Keratinocyte (primary cell): ENCODE measurements at regions not wholly inside any gene's neighbourhood (a gene's known extent, or its start where the extent isn't known, plus 50 kb on each side); places are given as distances from the start of the nearest gene placed in this dataset.

Experiments used
- DNase-seq: peaks from one replicate; pipeline ENCODE4 v3.0.0-alpha.2; 2011; ENCODE audit warnings: low read depth, missing footprints, low spot score
- FAIRE-seq: peaks from 2 replicates; lab custom pipeline; 2011; peaks lifted over from hg19 to GRCh38; lab: Jason Lieb, UNC
- H2AFZ ChIP-seq: 2 replicates; pipeline ENCODE4 v1.6.0; 2012; ENCODE audit warnings: low read length, control low read depth, inconsistent platforms; ENCODE audit not compliant: control insufficient read depth
- H3K27ac ChIP-seq: 2 replicates; pipeline ENCODE4 v1.5.1; 2011; ENCODE audit warnings: low read length; ENCODE audit not compliant: control insufficient read depth, insufficient read depth
- H3K27me3 ChIP-seq: 3 replicates; pipeline ENCODE4 v1.6.0; 2011; ENCODE audit warnings: low read length; ENCODE audit not compliant: control insufficient read depth, insufficient read depth; ENCODE audit errors: extremely low read depth
- H3K36me3 ChIP-seq, 2 experiments: 2 replicates in 1 of 2; 3 replicates in 1 of 2; pipeline ENCODE4 v1.5.1; 2011; ENCODE audit warnings: low read length in 2 of 2, mild to moderate bottlenecking in 1 of 2; ENCODE audit not compliant: control insufficient read depth in 2 of 2, insufficient read depth in 2 of 2; ENCODE audit errors: extremely low read depth in 1 of 2
- H3K4me1 ChIP-seq: 3 replicates; pipeline ENCODE4 v1.5.1; 2011; ENCODE audit warnings: low read length; ENCODE audit not compliant: control insufficient read depth, insufficient read depth; ENCODE audit errors: extremely low read depth
- H3K4me2 ChIP-seq: 3 replicates; pipeline ENCODE4 v1.6.0; 2011; ENCODE audit warnings: low read depth, low read length; ENCODE audit not compliant: control insufficient read depth, insufficient read depth; ENCODE audit errors: extremely low read depth
- H3K4me3 ChIP-seq, 3 experiments: fragments of 200-600 bp in 1 of 3; sonication (generic) in 1 of 3; 2 replicates in 2 of 3; 3 replicates in 1 of 3; pipeline ENCODE4 v1.5.1; 2011 to 2016; ENCODE audit warnings: low read length in 3 of 3, mild to moderate bottlenecking in 3 of 3, control low read depth in 2 of 3, inconsistent platforms in 1 of 3, low read depth in 1 of 3, mixed read lengths in 1 of 3, mixed run types in 1 of 3, moderate library complexity in 1 of 3; ENCODE audit not compliant: control insufficient read depth in 2 of 3, insufficient read depth in 2 of 3; ENCODE audit errors: extremely low read depth in 1 of 3
- H3K79me2 ChIP-seq: 2 replicates; pipeline ENCODE4 v1.6.0; 2012; ENCODE audit warnings: low read length; ENCODE audit not compliant: control insufficient read depth, insufficient read depth
- H3K9ac ChIP-seq: 3 replicates; pipeline ENCODE4 v1.6.0; 2011; ENCODE audit warnings: low read length; ENCODE audit not compliant: control insufficient read depth, insufficient read depth; ENCODE audit errors: extremely low read depth
- H3K9me1 ChIP-seq: 3 replicates; pipeline ENCODE4 v1.6.0; 2011; ENCODE audit warnings: low read length; ENCODE audit not compliant: control insufficient read depth, insufficient read depth; ENCODE audit errors: extremely low read depth
- H3K9me3 ChIP-seq: 2 replicates; pipeline ENCODE4 v1.5.1; 2012; ENCODE audit warnings: low read depth, low read length; ENCODE audit not compliant: control insufficient read depth
- H4K20me1 ChIP-seq: 3 replicates; pipeline ENCODE4 v1.6.0; 2011; ENCODE audit warnings: low read length; ENCODE audit not compliant: control insufficient read depth, insufficient read depth; ENCODE audit errors: extremely low read depth
- CTCF ChIP-seq, 3 experiments: IDR thresholded peaks in 1 of 3; conservative IDR thresholded peaks in 1 of 3; optimal IDR thresholded peaks in 1 of 3; 2 replicates in 2 of 3; 3 replicates in 1 of 3; pipeline versions ENCODE3 to v1.5.1; 2011; ENCODE audit warnings: low read length in 3 of 3, mild to moderate bottlenecking in 3 of 3, moderate library complexity in 2 of 3, control low read depth in 1 of 3, inconsistent platforms in 1 of 3; ENCODE audit not compliant: insufficient read depth in 2 of 3; ENCODE audit errors: extremely low read depth in 1 of 3
- EZH2 ChIP-seq: IDR thresholded peaks from one replicate; pipeline ENCODE4 v1.6.1; 2012; ENCODE audit warnings: inconsistent platforms, mild to moderate bottlenecking, low read length, moderate library complexity
- dilution Hi-C: fragments of 300-500 bp; cut with MboI; formaldehyde crosslinking; loops from one replicate; pipeline ENCODE4 v1.7.0; 2020; ENCODE audit warnings: low sequenced_read_pairs; ENCODE audit not compliant: extremely low pct_ligation_motif_present

- dilution Hi-C loops = no loop called here
Observed at GRCh38 chr10:107391901-107392300, 227.4 kb upstream of the SORCS1 start.

GRCh38 chr10:107390563-107390962, 226.1 kb upstream of the SORCS1 start:
- Histone ChIP-seq H3K27ac (no peak overlapping the region), H3K9me1 (no peaks in the 10 kb centered on the region), H3K79me2 (no peaks in the 10 kb centered on the region), H3K4me1 (no peaks in the 10 kb centered on the region), H3K27me3 (no peaks in the 10 kb centered on the region), H4K20me1 (no peaks in the 10 kb centered on the region), H3K9me3 (no peaks in the 10 kb centered on the region), H2AFZ (no peak overlapping the region), H3K9ac (no peak overlapping the region), H3K4me3 (no peak overlapping the region), H3K4me2 (no peak overlapping the region), H3K36me3 (no peaks in the 10 kb centered on the region)
- TF ChIP-seq EZH2 (no peak), CTCF (optimal IDR thresholded peaks at IDR 0.05 in 1 of 3, IDR thresholded peaks at IDR 0.05 in 1 of 3, conservative IDR thresholded peaks at IDR 0.05 in 1 of 3; ENCODE audit: extremely low read depth in 1 of 3, insufficient read depth in 2 of 3, low read length in 3 of 3) (no peak)
- dilution Hi-C loops = no loop called here
- FAIRE-seq = no peak
- DNase-seq = no peak

More at GRCh38 chr10:107391901-107392300, 227.4 kb upstream of the SORCS1 start:
- H3K36me3 ChIP-seq = no peaks in the 10 kb centered on the region
- H3K4me2 ChIP-seq = no peak overlapping the region
- H3K4me1 ChIP-seq = no peaks in the 10 kb centered on the region
- H3K9me3 ChIP-seq = peaks cover 2% of the 10 kb centered on the region
- H3K79me2 ChIP-seq = no peaks in the 10 kb centered on the region
- TF ChIP-seq CTCF (optimal IDR thresholded peaks at IDR 0.05 in 1 of 3, IDR thresholded peaks at IDR 0.05 in 1 of 3, conservative IDR thresholded peaks at IDR 0.05 in 1 of 3; ENCODE audit: extremely low read depth in 1 of 3, insufficient read depth in 2 of 3, low read length in 3 of 3) (no peak), EZH2 (no peak)
- no peak for DNase-seq
- FAIRE-seq = no peak
- no peaks in the 10 kb centered on the region for H3K27me3 ChIP-seq
- no peak overlapping the region for H2AFZ ChIP-seq
- H4K20me1 ChIP-seq = no peaks in the 10 kb centered on the region
- H3K9ac ChIP-seq = no peak overlapping the region
- no peak overlapping the region for H3K4me3 ChIP-seq
- no peak overlapping the region for H3K27ac ChIP-seq
- H3K9me1 ChIP-seq = no peaks in the 10 kb centered on the region
